ENCODE measurements at regions not wholly inside any gene's neighbourhood (a gene's known extent, or its start where the extent isn't known, plus 50 kb on each side); places are given as distances from the start of the nearest gene placed in this dataset.

- no peak for DNase-seq
Measured at GRCh38 chr4:179509489-179509888, 2067.3 kb upstream of the AGA start.

GRCh38 chr4:179521952-179522351 lies 2079.7 kb upstream of the AGA start:
- no peak for DNase-seq

GRCh38 chr4:179530958-179531357 lies 2088.7 kb upstream of the AGA start:
- DNase-seq, result no peak

DNA sequence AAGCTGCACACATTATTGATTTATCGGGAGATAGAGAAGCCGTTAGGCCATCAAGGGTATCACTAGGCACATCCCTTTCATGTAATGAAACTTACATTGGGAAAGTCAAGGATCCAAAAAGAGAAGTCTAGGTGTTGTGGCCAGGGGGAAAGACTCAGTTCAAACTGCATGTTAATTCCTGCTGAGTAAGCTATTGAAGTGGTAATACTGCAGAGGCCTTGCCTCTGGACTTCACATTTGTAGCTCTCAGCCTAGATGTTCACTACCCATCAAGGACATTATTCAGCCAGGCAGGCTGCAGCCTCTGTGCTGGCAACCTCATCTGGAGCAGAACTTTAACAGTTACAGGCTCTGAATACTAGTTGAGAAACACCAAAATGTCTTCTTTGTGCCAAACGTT lies 2094.5 kb upstream of the AGA start:
- DNase-seq, result no peak

DNA sequence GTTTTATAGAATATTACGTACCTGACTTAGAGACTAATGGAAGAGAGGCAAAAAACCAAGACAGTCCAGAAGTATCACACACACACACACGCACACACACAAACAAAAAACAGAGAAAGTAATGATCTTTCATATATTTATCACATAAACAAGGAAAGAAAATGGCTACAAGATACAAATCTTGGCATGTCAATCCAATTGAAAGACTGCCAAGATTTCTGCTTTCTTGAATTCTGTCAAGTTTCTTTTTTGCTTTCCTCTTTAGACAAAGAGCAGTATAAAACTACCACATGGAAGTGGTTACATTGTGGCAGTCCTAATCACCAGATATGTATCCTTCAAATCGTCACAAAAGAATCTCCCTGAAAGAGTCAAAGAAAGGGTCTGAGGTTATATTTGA lies 2097.4 kb upstream of the AGA start:
- DNase-seq, result no peak

- DNase-seq, result no peak
Measured at GRCh38 chr4:179543771-179544170, 2101.5 kb upstream of the AGA start.

- DNase-seq, result no peak
Measured at GRCh38 chr4:179544496-179544895, 2102.3 kb upstream of the AGA start.

GRCh38 chr4:179552131-179552530 lies 2109.9 kb upstream of the AGA start:
- DNase-seq, result no peak

DNA sequence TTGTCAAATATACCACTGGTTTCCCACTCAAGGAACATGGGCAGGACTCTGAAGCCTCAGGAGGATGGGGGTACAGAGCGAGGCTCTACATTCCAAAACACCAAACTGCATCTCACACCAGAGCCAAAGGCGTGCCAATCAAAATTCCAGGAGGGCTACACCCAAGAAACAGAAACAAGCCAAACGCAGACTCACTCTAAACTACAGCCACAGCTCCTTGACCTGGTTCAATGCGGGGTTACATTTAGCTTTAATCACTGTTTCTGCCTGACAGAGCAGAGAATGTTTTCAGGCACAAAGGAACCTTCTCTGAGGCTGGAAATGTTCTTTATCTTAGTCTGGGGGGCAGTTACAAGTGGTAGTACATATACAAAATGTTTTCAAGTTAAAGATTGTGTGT lies 2121.5 kb upstream of the AGA start:
- DNase-seq, result no peak

- no peak for DNase-seq
Measured at GRCh38 chr4:179569549-179569948, 2127.3 kb upstream of the AGA start.

- no peak for DNase-seq
Measured at GRCh38 chr4:179582164-179582905, 2140.1 kb upstream of the AGA start.

DNA sequence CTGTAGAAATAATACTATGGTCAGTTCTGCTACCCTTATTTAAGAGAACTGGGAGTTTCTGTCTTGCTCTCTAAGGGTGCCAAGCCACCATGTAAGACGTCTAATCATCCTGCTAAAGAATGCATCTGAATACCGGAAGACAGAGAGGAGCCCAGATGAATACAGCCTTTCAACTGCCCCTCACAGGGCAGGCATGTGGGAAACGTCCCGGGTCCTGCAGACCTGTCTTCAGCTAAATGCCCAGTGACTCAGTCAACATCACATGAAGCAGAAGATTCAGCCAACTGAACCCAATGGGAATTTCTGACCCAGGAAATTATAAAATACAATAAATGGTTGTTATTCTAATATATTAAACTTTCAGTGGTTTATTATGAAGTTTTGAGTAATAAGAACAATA lies 2141.0 kb upstream of the AGA start:
- DNase-seq, result no peak

GRCh38 chr4:179584101-179584500 lies 2141.9 kb upstream of the AGA start:
- DNase-seq, result no peak

GRCh38 chr4:179585761-179586160 lies 2143.5 kb upstream of the AGA start:
- no peak for DNase-seq

GRCh38 chr4:179586460-179586859 lies 2144.2 kb upstream of the AGA start:
- DNase-seq, result no peak

- no peak for DNase-seq
Measured at GRCh38 chr4:179595671-179596410, 2153.6 kb upstream of the AGA start.

DNA sequence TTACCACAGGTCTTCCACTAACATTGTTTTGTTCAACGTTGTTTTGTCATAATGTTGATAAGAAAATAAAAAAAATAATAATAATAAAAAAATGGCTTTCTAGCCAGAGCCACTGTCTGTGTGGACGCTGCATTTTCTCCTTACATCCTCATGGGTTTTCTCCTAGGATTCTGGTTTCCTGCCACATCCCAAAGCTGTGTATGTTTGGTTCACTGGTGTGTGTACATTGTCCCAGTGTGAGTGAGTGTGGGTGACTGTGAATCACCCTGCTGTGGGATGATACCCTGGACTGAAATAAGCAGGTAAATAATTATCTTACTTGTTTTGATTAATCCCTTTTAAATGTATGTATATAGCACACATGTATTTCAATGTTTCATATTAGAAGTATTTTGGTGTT lies 2154.4 kb upstream of the AGA start:
- DNase-seq, result no peak

- no peak for DNase-seq
Measured at GRCh38 chr4:179597301-179597700, 2155.1 kb upstream of the AGA start.

DNA sequence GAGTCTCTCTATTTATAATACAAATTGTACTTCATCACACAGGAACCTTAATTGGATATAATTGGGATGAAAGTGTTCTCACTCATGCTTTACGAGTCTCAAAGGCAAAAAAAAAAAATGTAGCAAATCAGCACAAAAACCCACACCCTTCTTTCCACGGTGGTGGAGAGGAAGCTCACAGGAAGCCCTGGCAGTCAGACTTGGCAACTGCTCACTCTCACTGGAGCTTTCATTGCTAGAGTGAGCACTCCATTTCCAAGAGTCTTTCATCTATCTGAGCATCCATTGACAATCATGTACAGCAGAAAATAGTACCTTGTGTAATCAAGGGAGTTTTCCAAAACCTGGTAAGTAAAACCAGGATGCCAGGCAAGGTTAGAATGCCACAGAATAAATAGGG lies 2159.4 kb upstream of the AGA start:
- no peak for DNase-seq

GRCh38 chr4:179605196-179605595 lies 2163.0 kb upstream of the AGA start:
- DNase-seq, result no peak

DNA sequence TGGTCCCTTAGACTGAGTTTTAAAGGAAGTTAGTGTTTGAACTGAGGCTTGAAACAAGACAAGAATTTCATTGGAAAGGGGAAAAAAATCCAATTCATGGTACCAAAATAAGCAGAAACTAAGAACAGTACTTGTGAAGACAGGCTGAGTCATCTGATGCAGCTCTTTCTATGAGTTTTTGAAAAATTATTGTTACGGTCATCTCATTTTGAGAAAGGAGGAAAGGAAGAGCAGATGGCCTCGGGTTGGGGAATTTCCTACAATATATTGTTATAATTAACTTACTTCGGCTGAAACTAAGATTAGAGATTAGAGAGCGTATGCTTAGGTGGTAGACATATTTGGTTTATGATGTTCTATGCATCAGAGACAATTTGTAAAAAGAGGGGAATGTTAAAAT lies 2164.8 kb upstream of the AGA start:
- no peak for DNase-seq

GRCh38 chr4:179615704-179616103 lies 2173.5 kb upstream of the AGA start:
- no peak for DNase-seq

DNA sequence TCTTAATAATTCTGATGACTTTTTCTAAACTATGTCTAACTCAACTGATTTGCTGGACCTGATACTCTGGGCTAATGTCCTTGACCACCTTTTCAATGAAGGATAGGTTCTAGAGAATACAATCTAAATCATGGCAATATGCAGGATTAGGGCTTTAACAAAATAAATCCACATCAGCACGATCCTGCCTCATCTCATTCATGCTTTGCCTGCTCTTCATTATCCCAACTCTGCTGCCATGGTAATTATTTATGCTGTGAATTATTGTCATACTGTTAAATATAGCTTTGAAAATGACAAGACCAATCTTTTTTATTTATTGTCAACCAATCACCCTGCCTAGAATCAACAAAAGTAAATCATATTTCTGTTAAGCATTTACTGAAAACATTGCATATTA lies 2176.7 kb upstream of the AGA start:
- no peak for DNase-seq

DNA sequence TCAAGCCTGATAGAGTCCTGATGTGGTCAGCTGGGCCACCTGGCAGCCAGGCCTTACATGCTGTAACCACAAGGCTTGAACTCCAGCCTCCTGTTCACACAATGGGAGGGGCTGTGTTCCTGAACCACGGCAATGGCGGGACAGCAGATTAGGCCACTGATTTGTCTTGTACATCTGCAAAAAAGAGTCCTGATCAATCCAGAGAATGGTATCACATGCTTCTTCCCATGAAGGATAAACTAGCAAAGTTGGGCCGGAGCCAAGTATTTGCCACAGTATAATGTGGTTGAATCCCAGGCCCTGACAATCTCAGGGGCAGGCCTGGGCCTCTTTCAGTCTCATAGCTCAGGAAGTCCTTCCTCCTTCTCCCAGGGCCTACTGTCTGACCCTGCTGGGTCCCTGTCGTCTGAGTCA lies 2182.5 kb upstream of the AGA start:
- no peak for DNase-seq

DNA sequence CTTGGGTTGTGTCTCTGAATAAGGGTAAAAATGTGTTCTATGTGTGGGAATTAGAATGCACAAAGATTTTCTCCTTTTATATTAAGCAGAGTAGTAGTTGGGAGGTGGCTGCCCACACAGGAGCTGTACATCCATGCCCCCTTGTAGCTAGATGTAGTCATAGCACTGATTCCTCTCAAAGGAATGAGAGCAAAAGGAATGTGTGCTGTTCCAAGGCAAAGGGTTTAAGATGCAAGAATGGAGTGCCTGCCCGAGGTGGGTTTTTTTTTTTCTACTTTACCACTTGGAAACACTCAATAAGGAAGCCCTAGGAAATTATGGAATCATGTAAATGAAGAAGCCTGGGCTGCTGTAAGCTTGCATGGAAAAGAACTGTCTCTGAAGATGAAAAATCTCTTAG lies 2183.2 kb upstream of the AGA start:
- no peak for DNase-seq

All from bone marrow (tissue), 2 donors.